Keratinocyte (primary cell): ENCODE measurements at regions not wholly inside any gene's neighbourhood (a gene's known extent, or its start where the extent isn't known, plus 50 kb on each side); places are given as distances from the start of the nearest gene placed in this dataset.

Experiments
- DNase-seq: peaks from one replicate; pipeline ENCODE4 v3.0.0-alpha.2; 2011; ENCODE audit warnings: low read depth, missing footprints, low spot score
- FAIRE-seq: peaks from 2 replicates; lab custom pipeline; 2011; peaks lifted over from hg19 to GRCh38; lab: Jason Lieb, UNC
- H2AFZ ChIP-seq: 2 replicates; pipeline ENCODE4 v1.6.0; 2012; ENCODE audit warnings: low read length, control low read depth, inconsistent platforms; ENCODE audit not compliant: control insufficient read depth
- H3K27ac ChIP-seq: 2 replicates; pipeline ENCODE4 v1.5.1; 2011; ENCODE audit warnings: low read length; ENCODE audit not compliant: control insufficient read depth, insufficient read depth
- H3K27me3 ChIP-seq: 3 replicates; pipeline ENCODE4 v1.6.0; 2011; ENCODE audit warnings: low read length; ENCODE audit not compliant: control insufficient read depth, insufficient read depth; ENCODE audit errors: extremely low read depth
- H3K36me3 ChIP-seq, 2 experiments: 2 replicates in 1 of 2; 3 replicates in 1 of 2; pipeline ENCODE4 v1.5.1; 2011; ENCODE audit warnings: low read length in 2 of 2, mild to moderate bottlenecking in 1 of 2; ENCODE audit not compliant: control insufficient read depth in 2 of 2, insufficient read depth in 2 of 2; ENCODE audit errors: extremely low read depth in 1 of 2
- H3K4me1 ChIP-seq: 3 replicates; pipeline ENCODE4 v1.5.1; 2011; ENCODE audit warnings: low read length; ENCODE audit not compliant: control insufficient read depth, insufficient read depth; ENCODE audit errors: extremely low read depth
- H3K4me2 ChIP-seq: 3 replicates; pipeline ENCODE4 v1.6.0; 2011; ENCODE audit warnings: low read depth, low read length; ENCODE audit not compliant: control insufficient read depth, insufficient read depth; ENCODE audit errors: extremely low read depth
- H3K4me3 ChIP-seq, 3 experiments: fragments of 200-600 bp in 1 of 3; sonication (generic) in 1 of 3; 2 replicates in 2 of 3; 3 replicates in 1 of 3; pipeline ENCODE4 v1.5.1; 2011 to 2016; ENCODE audit warnings: low read length in 3 of 3, mild to moderate bottlenecking in 3 of 3, control low read depth in 2 of 3, inconsistent platforms in 1 of 3, low read depth in 1 of 3, mixed read lengths in 1 of 3, mixed run types in 1 of 3, moderate library complexity in 1 of 3; ENCODE audit not compliant: control insufficient read depth in 2 of 3, insufficient read depth in 2 of 3; ENCODE audit errors: extremely low read depth in 1 of 3
- H3K79me2 ChIP-seq: 2 replicates; pipeline ENCODE4 v1.6.0; 2012; ENCODE audit warnings: low read length; ENCODE audit not compliant: control insufficient read depth, insufficient read depth
- H3K9ac ChIP-seq: 3 replicates; pipeline ENCODE4 v1.6.0; 2011; ENCODE audit warnings: low read length; ENCODE audit not compliant: control insufficient read depth, insufficient read depth; ENCODE audit errors: extremely low read depth
- H3K9me1 ChIP-seq: 3 replicates; pipeline ENCODE4 v1.6.0; 2011; ENCODE audit warnings: low read length; ENCODE audit not compliant: control insufficient read depth, insufficient read depth; ENCODE audit errors: extremely low read depth
- H3K9me3 ChIP-seq: 2 replicates; pipeline ENCODE4 v1.5.1; 2012; ENCODE audit warnings: low read depth, low read length; ENCODE audit not compliant: control insufficient read depth
- H4K20me1 ChIP-seq: 3 replicates; pipeline ENCODE4 v1.6.0; 2011; ENCODE audit warnings: low read length; ENCODE audit not compliant: control insufficient read depth, insufficient read depth; ENCODE audit errors: extremely low read depth
- EZH2 ChIP-seq: IDR thresholded peaks from one replicate; pipeline ENCODE4 v1.6.1; 2012; ENCODE audit warnings: inconsistent platforms, mild to moderate bottlenecking, low read length, moderate library complexity
- dilution Hi-C: fragments of 300-500 bp; cut with MboI; formaldehyde crosslinking; loops from one replicate; pipeline ENCODE4 v1.7.0; 2020; ENCODE audit warnings: low sequenced_read_pairs; ENCODE audit not compliant: extremely low pct_ligation_motif_present
- TF ChIP-seq, protein P1 (sequence below), 3 experiments: IDR thresholded peaks in 1 of 3; conservative IDR thresholded peaks in 1 of 3; optimal IDR thresholded peaks in 1 of 3; 2 replicates in 2 of 3; 3 replicates in 1 of 3; pipeline versions ENCODE3 to v1.5.1; 2011; ENCODE audit warnings: low read length in 3 of 3, mild to moderate bottlenecking in 3 of 3, moderate library complexity in 2 of 3, control low read depth in 1 of 3, inconsistent platforms in 1 of 3; ENCODE audit not compliant: insufficient read depth in 2 of 3; ENCODE audit errors: extremely low read depth in 1 of 3

DNA sequence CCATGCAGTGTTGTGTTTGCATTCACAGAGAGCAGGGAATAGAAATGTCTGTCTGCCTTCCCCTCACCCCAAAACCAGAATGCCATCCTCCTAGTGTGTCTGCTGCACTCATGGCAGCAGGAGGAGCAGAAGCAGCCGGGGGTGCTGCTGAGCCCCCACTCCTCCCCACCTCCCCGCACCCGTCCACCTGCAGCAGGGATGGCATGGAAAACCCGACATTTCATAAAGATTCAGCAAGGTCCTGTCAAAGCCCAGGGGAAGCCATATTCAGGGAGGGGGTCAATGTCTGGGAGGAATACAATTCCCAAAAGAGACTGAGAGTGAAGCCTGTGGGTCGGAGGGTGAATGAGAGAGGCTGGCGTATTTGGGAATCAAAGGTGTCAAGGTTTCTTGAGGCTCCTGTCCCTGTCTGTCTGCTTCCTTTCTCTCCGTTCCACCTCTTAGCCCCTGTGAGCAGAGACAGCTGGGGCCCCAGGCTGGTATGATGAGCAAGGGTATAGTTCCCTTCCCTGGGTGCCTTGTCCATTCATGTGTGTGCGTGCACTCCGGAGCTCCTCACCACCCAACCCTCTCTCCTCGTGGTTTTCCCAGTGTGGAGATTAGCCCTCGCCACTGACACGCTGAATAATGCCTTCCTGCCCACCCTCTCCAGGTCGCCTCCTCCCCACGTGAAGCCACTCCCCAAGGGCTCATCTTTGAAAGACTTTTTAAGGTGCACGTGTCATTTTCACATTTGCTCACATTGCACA is 133.5 kb upstream of the ZNF236 start:
- no peak overlapping the region for H3K4me3 ChIP-seq
- dilution Hi-C loops: no loop called here
- peak overlapping the region; percentile 58 for H3K4me2 ChIP-seq
- peaks cover 33% of the 10 kb centered on the region for H3K4me1 ChIP-seq
- H3K9me3 ChIP-seq: no peaks in the 10 kb centered on the region
- no peaks in the 10 kb centered on the region for H3K9me1 ChIP-seq
- H2AFZ ChIP-seq: peak overlapping the region; percentile 61
- H3K36me3 ChIP-seq: no peaks in the 10 kb centered on the region
- peak overlapping the region; percentile 20 for H3K9ac ChIP-seq
- no peak for FAIRE-seq
- TF ChIP-seq EZH2: no peak
- TF ChIP-seq, protein P1, sequence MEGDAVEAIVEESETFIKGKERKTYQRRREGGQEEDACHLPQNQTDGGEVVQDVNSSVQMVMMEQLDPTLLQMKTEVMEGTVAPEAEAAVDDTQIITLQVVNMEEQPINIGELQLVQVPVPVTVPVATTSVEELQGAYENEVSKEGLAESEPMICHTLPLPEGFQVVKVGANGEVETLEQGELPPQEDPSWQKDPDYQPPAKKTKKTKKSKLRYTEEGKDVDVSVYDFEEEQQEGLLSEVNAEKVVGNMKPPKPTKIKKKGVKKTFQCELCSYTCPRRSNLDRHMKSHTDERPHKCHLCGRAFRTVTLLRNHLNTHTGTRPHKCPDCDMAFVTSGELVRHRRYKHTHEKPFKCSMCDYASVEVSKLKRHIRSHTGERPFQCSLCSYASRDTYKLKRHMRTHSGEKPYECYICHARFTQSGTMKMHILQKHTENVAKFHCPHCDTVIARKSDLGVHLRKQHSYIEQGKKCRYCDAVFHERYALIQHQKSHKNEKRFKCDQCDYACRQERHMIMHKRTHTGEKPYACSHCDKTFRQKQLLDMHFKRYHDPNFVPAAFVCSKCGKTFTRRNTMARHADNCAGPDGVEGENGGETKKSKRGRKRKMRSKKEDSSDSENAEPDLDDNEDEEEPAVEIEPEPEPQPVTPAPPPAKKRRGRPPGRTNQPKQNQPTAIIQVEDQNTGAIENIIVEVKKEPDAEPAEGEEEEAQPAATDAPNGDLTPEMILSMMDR (optimal IDR thresholded peaks at IDR 0.05 in 1 of 3, IDR thresholded peaks at IDR 0.05 in 1 of 3, conservative IDR thresholded peaks at IDR 0.05 in 1 of 3; ENCODE audit: extremely low read depth in 1 of 3, insufficient read depth in 2 of 3, low read length in 3 of 3): no peak
- peaks cover 25% of the 10 kb centered on the region for H3K27me3 ChIP-seq
- H4K20me1 ChIP-seq: no peaks in the 10 kb centered on the region
- no peak overlapping the region for H3K27ac ChIP-seq
- no peaks in the 10 kb centered on the region for H3K79me2 ChIP-seq
- DNase-seq: no peak

DNA sequence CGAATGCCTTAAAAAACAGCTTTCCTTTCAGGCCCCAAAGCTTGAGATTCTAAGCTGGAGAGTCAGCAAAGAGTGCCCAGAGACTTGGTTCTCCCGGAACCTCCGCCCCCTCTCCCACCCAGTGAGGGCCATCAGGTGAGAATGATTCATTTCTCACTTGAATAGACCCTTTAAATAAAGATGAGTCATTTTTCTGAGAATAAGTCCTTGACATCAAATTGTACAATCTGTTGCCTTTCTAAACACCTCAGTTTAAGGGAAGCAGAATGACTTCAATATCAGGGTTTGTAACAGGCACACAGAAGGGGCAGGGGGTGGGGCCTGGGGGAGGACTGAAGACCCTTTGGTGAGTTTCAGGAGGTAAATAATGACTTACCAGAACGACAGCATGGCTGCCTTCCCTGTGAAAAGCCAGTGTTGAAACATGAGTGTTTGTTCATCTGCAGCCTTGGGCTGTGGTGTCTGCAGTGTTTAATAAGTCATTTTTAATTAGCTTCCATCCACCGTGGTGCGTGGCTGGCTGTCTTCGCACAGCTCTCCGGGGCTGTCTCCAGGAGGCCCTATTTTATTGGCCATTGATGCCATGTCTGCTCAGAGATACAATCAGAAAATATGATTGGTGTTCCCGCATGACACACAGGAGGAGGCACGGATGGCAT is 134.9 kb upstream of the ZNF236 start:
- TF ChIP-seq, protein P1 (optimal IDR thresholded peaks at IDR 0.05 in 1 of 3, IDR thresholded peaks at IDR 0.05 in 1 of 3, conservative IDR thresholded peaks at IDR 0.05 in 1 of 3; ENCODE audit: extremely low read depth in 1 of 3, insufficient read depth in 2 of 3, low read length in 3 of 3): no peak
- TF ChIP-seq EZH2: no peak
- Histone ChIP-seq H3K79me2 (no peaks in the 10 kb centered on the region), H3K4me1 (peaks cover 33% of the 10 kb centered on the region), H3K36me3 (no peaks in the 10 kb centered on the region), H3K9ac (peak overlapping the region; percentile 60), H3K9me3 (no peaks in the 10 kb centered on the region), H3K27ac (peak overlapping the region; percentile 78), H3K4me3 (no peak overlapping the region), H4K20me1 (no peaks in the 10 kb centered on the region), H3K27me3 (peaks cover 25% of the 10 kb centered on the region), H3K4me2 (peak overlapping the region; percentile 82), H3K9me1 (no peaks in the 10 kb centered on the region), H2AFZ (peak overlapping the region; percentile 84)
- FAIRE-seq (peak; percentile 20), DNase-seq (no peak)
- dilution Hi-C loops: no loop called here
